ENCODE measurements at regions not wholly inside any gene's neighbourhood (a gene's known extent, or its start where the extent isn't known, plus 50 kb on each side); places are given as distances from the start of the nearest gene placed in this dataset.
"Not testable (repeated sequence)": the region's sequence is repeated elsewhere in the genome, so short reads cannot be mapped to it uniquely, and the experiment has no call there.

GRCh38 chr1:41975121-41975520, 56.4 kb upstream of the HIVEP3 start:
- Mint-ChIP-seq H3K36me3 (ENCODE audit: insufficient read depth, unreplicated experiment) (no peaks in the 10 kb centered on the region), H3K27me3 (ENCODE audit: insufficient read depth, unreplicated experiment) (peaks cover 6% of the 10 kb centered on the region), H3K4me3 (ENCODE audit: unreplicated experiment) (no peak overlapping the region), H3K27ac (ENCODE audit: low read depth, unreplicated experiment) (no peak overlapping the region), H3K9me3 (ENCODE audit: unreplicated experiment) (no peaks in the 10 kb centered on the region), H3K4me1 (ENCODE audit: insufficient read depth, unreplicated experiment) (no peaks in the 10 kb centered on the region)
- BruUV-seq (replicated peaks) = no TSS peak
- DNase-seq (ENCODE audit: unreplicated experiment) = no peak
- POLR2A ChIA-PET = no interaction called here
- CTCF ChIA-PET = interaction anchor here (0.7 kb wide), 1 partner anchor 69 kb away, joined by 4 read pairs; no protein-coding TSS in a partner anchor
- intact Hi-C loops (cut with micrococcal nuclease) = no loop called here
- TF ChIP-seq, protein P1, sequence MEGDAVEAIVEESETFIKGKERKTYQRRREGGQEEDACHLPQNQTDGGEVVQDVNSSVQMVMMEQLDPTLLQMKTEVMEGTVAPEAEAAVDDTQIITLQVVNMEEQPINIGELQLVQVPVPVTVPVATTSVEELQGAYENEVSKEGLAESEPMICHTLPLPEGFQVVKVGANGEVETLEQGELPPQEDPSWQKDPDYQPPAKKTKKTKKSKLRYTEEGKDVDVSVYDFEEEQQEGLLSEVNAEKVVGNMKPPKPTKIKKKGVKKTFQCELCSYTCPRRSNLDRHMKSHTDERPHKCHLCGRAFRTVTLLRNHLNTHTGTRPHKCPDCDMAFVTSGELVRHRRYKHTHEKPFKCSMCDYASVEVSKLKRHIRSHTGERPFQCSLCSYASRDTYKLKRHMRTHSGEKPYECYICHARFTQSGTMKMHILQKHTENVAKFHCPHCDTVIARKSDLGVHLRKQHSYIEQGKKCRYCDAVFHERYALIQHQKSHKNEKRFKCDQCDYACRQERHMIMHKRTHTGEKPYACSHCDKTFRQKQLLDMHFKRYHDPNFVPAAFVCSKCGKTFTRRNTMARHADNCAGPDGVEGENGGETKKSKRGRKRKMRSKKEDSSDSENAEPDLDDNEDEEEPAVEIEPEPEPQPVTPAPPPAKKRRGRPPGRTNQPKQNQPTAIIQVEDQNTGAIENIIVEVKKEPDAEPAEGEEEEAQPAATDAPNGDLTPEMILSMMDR (IDR thresholded peaks at IDR 0.05; ENCODE audit: unreplicated experiment) = no peak

DNA sequence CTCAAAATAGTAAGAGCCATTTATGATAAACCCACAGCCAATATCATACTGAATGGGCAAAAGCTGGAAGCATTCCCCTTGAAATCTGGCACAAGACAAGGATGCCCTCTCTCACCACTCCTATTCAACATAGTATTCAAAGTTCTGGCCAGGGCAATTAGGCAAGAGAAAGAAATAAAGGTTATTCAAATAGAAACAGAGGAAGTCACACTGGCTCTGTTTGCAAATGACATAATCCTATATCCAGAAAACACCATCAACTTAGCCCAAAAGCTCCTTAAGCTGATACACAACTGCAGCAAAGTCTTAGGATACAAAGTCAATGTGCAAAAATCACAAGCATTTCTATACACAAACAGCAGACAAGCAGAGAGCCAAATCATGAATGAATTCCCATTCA, 49.8 kb upstream of the HIVEP3 start:
- POLR2A ChIA-PET; CTCF ChIA-PET; H3K4me1 Mint-ChIP-seq (ENCODE audit: insufficient read depth, unreplicated experiment); intact Hi-C loops (cut with micrococcal nuclease); DNase-seq (ENCODE audit: unreplicated experiment); H3K27ac Mint-ChIP-seq (ENCODE audit: low read depth, unreplicated experiment); H3K4me3 Mint-ChIP-seq (ENCODE audit: unreplicated experiment); BruUV-seq (replicated peaks); H3K9me3 Mint-ChIP-seq (ENCODE audit: unreplicated experiment); H3K36me3 Mint-ChIP-seq (ENCODE audit: insufficient read depth, unreplicated experiment): not testable (repeated sequence)
- H3K27me3 Mint-ChIP-seq (ENCODE audit: insufficient read depth, unreplicated experiment) = peaks cover 45% of the 10 kb centered on the region

Measured in MCF 10A (cell line).